ENCODE measurements at regions not wholly inside any gene's neighbourhood (a gene's known extent, or its start where the extent isn't known, plus 50 kb on each side); places are given as distances from the start of the nearest gene placed in this dataset.

GRCh38 chr2:12162269-12163247 is 416.1 kb downstream of the LPIN1 start:
- FAIRE-seq = peak; percentile 99

GRCh38 chr2:12163866-12164265 is 417.4 kb downstream of the LPIN1 start:
- FAIRE-seq = no peak
- DNase-seq (ENCODE audit: low spot score) = no peak

More at GRCh38 chr2:12162269-12163247, 416.1 kb downstream of the LPIN1 start:
- no peak for DNase-seq (ENCODE audit: low spot score)

- no peak for DNase-seq (ENCODE audit: low spot score)
- FAIRE-seq = no peak
Measured at GRCh38 chr2:12164689-12165088, 418.3 kb downstream of the LPIN1 start.

- FAIRE-seq = no peak
- no peak for DNase-seq (ENCODE audit: low spot score)
Measured at GRCh38 chr2:12167525-12168317, 421.3 kb downstream of the LPIN1 start.

- FAIRE-seq = no peak
Measured at GRCh38 chr2:12168354-12168753, 421.9 kb downstream of the LPIN1 start.

GRCh38 chr2:12168791-12169388 is 422.5 kb downstream of the LPIN1 start:
- FAIRE-seq = no peak

More at GRCh38 chr2:12168354-12168753, 421.9 kb downstream of the LPIN1 start:
- DNase-seq (ENCODE audit: low spot score) = no peak

GRCh38 chr2:12169721-12170120 is 423.3 kb downstream of the LPIN1 start:
- DNase-seq (ENCODE audit: low spot score) (peak; percentile 40), FAIRE-seq (no peak)

More at GRCh38 chr2:12168791-12169388, 422.5 kb downstream of the LPIN1 start:
- DNase-seq (ENCODE audit: low spot score) = no peak

GRCh38 chr2:12170121-12170520 is 423.7 kb downstream of the LPIN1 start:
- FAIRE-seq (no peak), DNase-seq (ENCODE audit: low spot score) (no peak)

- DNase-seq (ENCODE audit: low spot score) (no peak), FAIRE-seq (no peak)
Measured at GRCh38 chr2:12173271-12173942, 427.0 kb downstream of the LPIN1 start.

- FAIRE-seq (no peak), DNase-seq (ENCODE audit: low spot score) (no peak)
Measured at GRCh38 chr2:12173943-12174340, 427.5 kb downstream of the LPIN1 start.

GRCh38 chr2:12175323-12175722 is 428.9 kb downstream of the LPIN1 start:
- FAIRE-seq (no peak), DNase-seq (ENCODE audit: low spot score) (no peak)

- FAIRE-seq = no peak
- peak; percentile 77 for DNase-seq (ENCODE audit: low spot score)
Measured at GRCh38 chr2:12176623-12177454, 430.4 kb downstream of the LPIN1 start.

GRCh38 chr2:12177455-12178288 is 431.2 kb downstream of the LPIN1 start:
- DNase-seq (ENCODE audit: low spot score) = no peak
- no peak for FAIRE-seq

GRCh38 chr2:12178289-12179080 is 432.1 kb downstream of the LPIN1 start:
- FAIRE-seq = no peak

GRCh38 chr2:12180031-12180430 is 433.6 kb downstream of the LPIN1 start:
- DNase-seq (ENCODE audit: low spot score) (no peak), FAIRE-seq (no peak)

More at GRCh38 chr2:12178289-12179080, 432.1 kb downstream of the LPIN1 start:
- DNase-seq (ENCODE audit: low spot score) = no peak

GRCh38 chr2:12183032-12183645 is 436.7 kb downstream of the LPIN1 start:
- no peak for DNase-seq (ENCODE audit: low spot score)
- FAIRE-seq = no peak

GRCh38 chr2:12192762-12193161 is 446.3 kb downstream of the LPIN1 start:
- FAIRE-seq (no peak), DNase-seq (ENCODE audit: low spot score) (no peak)

GRCh38 chr2:12194968-12195367 is 448.5 kb downstream of the LPIN1 start:
- FAIRE-seq (no peak), DNase-seq (ENCODE audit: low spot score) (no peak)

All from urothelium cell line (cell line).